ENCODE measurements at regions not wholly inside any gene's neighbourhood (a gene's known extent, or its start where the extent isn't known, plus 50 kb on each side); places are given as distances from the start of the nearest gene placed in this dataset.

- no peaks in the 10 kb centered on the region for H3K9me3 ChIP-seq (ENCODE audit: low read length)
- no peaks in the 10 kb centered on the region for H4K20me1 ChIP-seq (ENCODE audit: insufficient read depth, low read length)
- no peaks in the 10 kb centered on the region for H3K79me2 ChIP-seq (ENCODE audit: insufficient read depth, low read length)
- no peaks in the 10 kb centered on the region for H3K36me3 ChIP-seq (ENCODE audit: insufficient read depth, low read length)
- H3K4me2 ChIP-seq (ENCODE audit: low read length) = no peak overlapping the region
- no peak overlapping the region for H3K4me3 ChIP-seq (ENCODE audit: low read depth, low read length, poor library complexity, severe bottlenecking)
- no peak for TF ChIP-seq EZH2 (IDR thresholded peaks at IDR 0.05; ENCODE audit: borderline replicate concordance, low read length)
- no peak for TF ChIP-seq CTCF (IDR thresholded peaks at IDR 0.05; ENCODE audit: low read length)
- no peak overlapping the region for H2AFZ ChIP-seq (ENCODE audit: low read length)
- no peaks in the 10 kb centered on the region for H3K9me2 ChIP-seq (ENCODE audit: low read depth, low read length)
- H3K27ac ChIP-seq (ENCODE audit: low read depth, low read length, poor library complexity, severe bottlenecking) = no peak overlapping the region
- H3F3A ChIP-seq (ENCODE audit: insufficient read depth, low read length) = no peaks in the 10 kb centered on the region
- no peaks in the 10 kb centered on the region for H3K4me1 ChIP-seq (ENCODE audit: insufficient read depth, low read length, severe bottlenecking)
- no peaks in the 10 kb centered on the region for H3K27me3 ChIP-seq (ENCODE audit: insufficient read depth, low read length)
- no peak overlapping the region for H3K9ac ChIP-seq (ENCODE audit: low read length)
These were observed 391.0 kb upstream of the AZI2 start for GRCh38 chr3:28739647-28740046.

GRCh38 chr3:28743271-28743670 is 394.6 kb upstream of the AZI2 start:
- H3K36me3 ChIP-seq (ENCODE audit: insufficient read depth, low read length) = no peaks in the 10 kb centered on the region
- no peak overlapping the region for H3K9ac ChIP-seq (ENCODE audit: low read length)
- no peaks in the 10 kb centered on the region for H3K4me1 ChIP-seq (ENCODE audit: insufficient read depth, low read length, severe bottlenecking)
- H3K27ac ChIP-seq (ENCODE audit: low read depth, low read length, poor library complexity, severe bottlenecking) = no peak overlapping the region
- H3K9me2 ChIP-seq (ENCODE audit: low read depth, low read length) = no peaks in the 10 kb centered on the region
- no peaks in the 10 kb centered on the region for H3K79me2 ChIP-seq (ENCODE audit: insufficient read depth, low read length)
- TF ChIP-seq EZH2 (IDR thresholded peaks at IDR 0.05; ENCODE audit: borderline replicate concordance, low read length) = no peak
- no peak for TF ChIP-seq CTCF (IDR thresholded peaks at IDR 0.05; ENCODE audit: low read length)
- no peak overlapping the region for H2AFZ ChIP-seq (ENCODE audit: low read length)
- no peaks in the 10 kb centered on the region for H3K27me3 ChIP-seq (ENCODE audit: insufficient read depth, low read length)
- H4K20me1 ChIP-seq (ENCODE audit: insufficient read depth, low read length) = no peaks in the 10 kb centered on the region
- H3K4me2 ChIP-seq (ENCODE audit: low read length) = no peak overlapping the region
- no peaks in the 10 kb centered on the region for H3K9me3 ChIP-seq (ENCODE audit: low read length)
- no peaks in the 10 kb centered on the region for H3F3A ChIP-seq (ENCODE audit: insufficient read depth, low read length)
- H3K4me3 ChIP-seq (ENCODE audit: low read depth, low read length, poor library complexity, severe bottlenecking) = no peak overlapping the region

GRCh38 chr3:28743831-28744230 is 395.2 kb upstream of the AZI2 start:
- no peaks in the 10 kb centered on the region for H3K4me1 ChIP-seq (ENCODE audit: insufficient read depth, low read length, severe bottlenecking)
- H3K79me2 ChIP-seq (ENCODE audit: insufficient read depth, low read length) = no peaks in the 10 kb centered on the region
- no peaks in the 10 kb centered on the region for H3F3A ChIP-seq (ENCODE audit: insufficient read depth, low read length)
- H3K27me3 ChIP-seq (ENCODE audit: insufficient read depth, low read length) = no peaks in the 10 kb centered on the region
- no peak overlapping the region for H2AFZ ChIP-seq (ENCODE audit: low read length)
- H3K9me2 ChIP-seq (ENCODE audit: low read depth, low read length) = no peaks in the 10 kb centered on the region
- no peaks in the 10 kb centered on the region for H3K36me3 ChIP-seq (ENCODE audit: insufficient read depth, low read length)
- H3K9ac ChIP-seq (ENCODE audit: low read length) = no peak overlapping the region
- no peak for TF ChIP-seq CTCF (IDR thresholded peaks at IDR 0.05; ENCODE audit: low read length)
- TF ChIP-seq EZH2 (IDR thresholded peaks at IDR 0.05; ENCODE audit: borderline replicate concordance, low read length) = no peak
- no peak overlapping the region for H3K27ac ChIP-seq (ENCODE audit: low read depth, low read length, poor library complexity, severe bottlenecking)
- H3K9me3 ChIP-seq (ENCODE audit: low read length) = no peaks in the 10 kb centered on the region
- no peak overlapping the region for H3K4me2 ChIP-seq (ENCODE audit: low read length)
- H4K20me1 ChIP-seq (ENCODE audit: insufficient read depth, low read length) = no peaks in the 10 kb centered on the region
- no peak overlapping the region for H3K4me3 ChIP-seq (ENCODE audit: low read depth, low read length, poor library complexity, severe bottlenecking)
